Tibial artery (tissue), 4 donors: ENCODE measurements at regions not wholly inside any gene's neighbourhood (a gene's known extent, or its start where the extent isn't known, plus 50 kb on each side); places are given as distances from the start of the nearest gene placed in this dataset.

Experiments used
- DNase-seq, 2 donors: peaks; one replicate each; pipeline ENCODE4 v3.0.0-alpha.2; 2019
- H3K27ac ChIP-seq, 2 donors: fragments of 200-600 bp; sonication (generic) in 1 of 2; 1 replicate in 1 of 2; 2 replicates in 1 of 2; pipeline ENCODE4 v1.5.1; 2018 to 2019; ENCODE audit warnings: mild to moderate bottlenecking in 1 of 2
- H3K27me3 ChIP-seq, 2 donors: fragments of 200-600 bp; sonication (generic) in 1 of 2; one replicate each; pipeline versions ENCODE4 v1.5.1 to v1.6.0; 2016 to 2019
- H3K36me3 ChIP-seq, 3 donors: fragments of 200-600 bp; sonication (generic) in 2 of 3; one replicate each; pipeline ENCODE4 v1.5.1; 2016 to 2019; ENCODE audit warnings: mild to moderate bottlenecking in 2 of 3
- H3K4me1 ChIP-seq, 4 donors: fragments of 200-600 bp; sonication (generic) in 2 of 4; 1 replicate in 3 of 4; 2 replicates in 1 of 4; pipeline ENCODE4 v1.5.1; 2016 to 2019
- H3K4me3 ChIP-seq, 2 donors: fragments of 200-600 bp; sonication (generic) in 1 of 2; 1 replicate in 1 of 2; 2 replicates in 1 of 2; pipeline ENCODE4 v1.5.1; 2018 to 2019; ENCODE audit warnings: mild to moderate bottlenecking in 2 of 2
- H3K9me3 ChIP-seq, 3 donors: fragments of 200-600 bp; sonication (generic) in 1 of 3; one replicate each; pipeline ENCODE4 v1.5.1; 2016 to 2019
- intact Hi-C: fragments of 100-400 bp; cut with DNase I; formaldehyde crosslinking; loops from one replicate; pipeline ENCODE4 v1.15.0; 2023; ENCODE audit warnings: low total_unique reads
- TF ChIP-seq, protein P1 (sequence below), 2 experiments: fragments of 200-600 bp in 1 of 2; fragments of 450-650 bp in 1 of 2; IDR thresholded peaks; one replicate each; pipeline ENCODE4 v1.5.1; 2017 to 2019; ENCODE audit warnings: antibody characterized with exemption in 2 of 2, mild to moderate bottlenecking in 1 of 2, moderate library complexity in 1 of 2

GRCh38 chr15:70327856-70328678, 230.3 kb upstream of the TLE3 start:
- H3K9me3 ChIP-seq, result no peaks in the 10 kb centered on the region
- H3K4me3 ChIP-seq, result no peak overlapping the region
- no peaks in the 10 kb centered on the region for H3K36me3 ChIP-seq
- TF ChIP-seq, protein P1, sequence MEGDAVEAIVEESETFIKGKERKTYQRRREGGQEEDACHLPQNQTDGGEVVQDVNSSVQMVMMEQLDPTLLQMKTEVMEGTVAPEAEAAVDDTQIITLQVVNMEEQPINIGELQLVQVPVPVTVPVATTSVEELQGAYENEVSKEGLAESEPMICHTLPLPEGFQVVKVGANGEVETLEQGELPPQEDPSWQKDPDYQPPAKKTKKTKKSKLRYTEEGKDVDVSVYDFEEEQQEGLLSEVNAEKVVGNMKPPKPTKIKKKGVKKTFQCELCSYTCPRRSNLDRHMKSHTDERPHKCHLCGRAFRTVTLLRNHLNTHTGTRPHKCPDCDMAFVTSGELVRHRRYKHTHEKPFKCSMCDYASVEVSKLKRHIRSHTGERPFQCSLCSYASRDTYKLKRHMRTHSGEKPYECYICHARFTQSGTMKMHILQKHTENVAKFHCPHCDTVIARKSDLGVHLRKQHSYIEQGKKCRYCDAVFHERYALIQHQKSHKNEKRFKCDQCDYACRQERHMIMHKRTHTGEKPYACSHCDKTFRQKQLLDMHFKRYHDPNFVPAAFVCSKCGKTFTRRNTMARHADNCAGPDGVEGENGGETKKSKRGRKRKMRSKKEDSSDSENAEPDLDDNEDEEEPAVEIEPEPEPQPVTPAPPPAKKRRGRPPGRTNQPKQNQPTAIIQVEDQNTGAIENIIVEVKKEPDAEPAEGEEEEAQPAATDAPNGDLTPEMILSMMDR (IDR thresholded peaks at IDR 0.05), result no peak
- intact Hi-C loops, result loop anchor here (5.0 kb wide), 1 partner anchor 56 kb away; no protein-coding TSS in a partner anchor
- H3K4me1 ChIP-seq, result peaks cover 0 to 43% (median 29%) of the 10 kb centered on the region in 4 donors
- peak; percentile 75 to 84 for DNase-seq
- no peaks in the 10 kb centered on the region for H3K27me3 ChIP-seq
- peak overlapping the region; percentile 31 to 47 for H3K27ac ChIP-seq

DNA sequence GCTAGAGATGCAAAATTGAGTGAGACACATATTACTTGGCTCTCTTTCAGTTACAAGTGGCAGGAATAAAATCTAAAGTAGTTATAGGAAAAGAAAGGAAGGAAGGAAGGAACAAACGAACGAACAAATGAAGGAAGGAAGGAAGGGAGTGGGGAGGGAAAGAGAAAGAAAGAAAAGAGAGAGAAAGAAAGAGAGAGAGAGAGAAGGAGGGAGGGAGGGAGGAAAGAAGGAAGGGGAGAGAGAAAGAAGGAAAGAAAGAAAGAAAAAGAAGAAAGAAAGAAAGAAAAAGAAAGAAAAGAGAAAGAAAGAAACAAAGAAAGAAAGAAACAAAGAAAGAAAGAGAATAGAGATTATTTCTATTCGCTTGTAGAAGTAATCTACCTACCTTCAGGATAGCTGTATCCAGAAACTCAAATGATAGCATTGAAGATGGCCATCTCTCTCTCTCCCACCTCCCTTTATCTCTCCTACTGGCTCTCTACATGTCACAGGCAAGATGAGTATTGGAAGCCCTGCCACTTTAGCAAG, 229.7 kb upstream of the TLE3 start:
- peak overlapping the region; percentile 31 to 47 for H3K27ac ChIP-seq
- intact Hi-C loops, result loop anchor here (5.0 kb wide), 1 partner anchor 55 kb away; no protein-coding TSS in a partner anchor
- H3K36me3 ChIP-seq, result no peaks in the 10 kb centered on the region
- TF ChIP-seq, protein P1 (IDR thresholded peaks at IDR 0.05), result no peak
- no peak overlapping the region for H3K4me3 ChIP-seq
- no peak for DNase-seq
- peaks cover 0 to 50% (median 35%) of the 10 kb centered on the region in 4 donors for H3K4me1 ChIP-seq
- H3K27me3 ChIP-seq, result no peaks in the 10 kb centered on the region
- H3K9me3 ChIP-seq, result no peaks in the 10 kb centered on the region

GRCh38 chr15:70324001-70324974, 226.6 kb upstream of the TLE3 start:
- H3K9me3 ChIP-seq, result no peaks in the 10 kb centered on the region
- H3K4me1 ChIP-seq, result peaks cover 0 to 66% (median 50%) of the 10 kb centered on the region in 4 donors
- peak overlapping the region; percentile 2 to 44 for H3K27ac ChIP-seq
- H3K36me3 ChIP-seq, result no peaks in the 10 kb centered on the region
- H3K4me3 ChIP-seq, result no peak overlapping the region
- TF ChIP-seq, protein P1 (IDR thresholded peaks at IDR 0.05), result no peak
- intact Hi-C loops, result no loop called here
- DNase-seq, result peak in 1 of 2 donors; percentile 38
- H3K27me3 ChIP-seq, result no peaks in the 10 kb centered on the region

- TF ChIP-seq, protein P1 (IDR thresholded peaks at IDR 0.05), result peak in 1 of 2 experiments; percentile 18
- Histone ChIP-seq H3K4me1 (peaks cover 0 to 56% (median 42%) of the 10 kb centered on the region in 4 donors), H3K4me3 (no peak overlapping the region), H3K9me3 (no peaks in the 10 kb centered on the region), H3K27ac (peak overlapping the region; percentile 31 to 44), H3K36me3 (no peaks in the 10 kb centered on the region), H3K27me3 (no peaks in the 10 kb centered on the region)
- peak; percentile 78 to 84 for DNase-seq
- intact Hi-C loops, result no loop called here
Observed at GRCh38 chr15:70323111-70323851, 225.6 kb upstream of the TLE3 start.
